ENCODE measurements at regions not wholly inside any gene's neighbourhood (a gene's known extent, or its start where the extent isn't known, plus 50 kb on each side); places are given as distances from the start of the nearest gene placed in this dataset.

DNA sequence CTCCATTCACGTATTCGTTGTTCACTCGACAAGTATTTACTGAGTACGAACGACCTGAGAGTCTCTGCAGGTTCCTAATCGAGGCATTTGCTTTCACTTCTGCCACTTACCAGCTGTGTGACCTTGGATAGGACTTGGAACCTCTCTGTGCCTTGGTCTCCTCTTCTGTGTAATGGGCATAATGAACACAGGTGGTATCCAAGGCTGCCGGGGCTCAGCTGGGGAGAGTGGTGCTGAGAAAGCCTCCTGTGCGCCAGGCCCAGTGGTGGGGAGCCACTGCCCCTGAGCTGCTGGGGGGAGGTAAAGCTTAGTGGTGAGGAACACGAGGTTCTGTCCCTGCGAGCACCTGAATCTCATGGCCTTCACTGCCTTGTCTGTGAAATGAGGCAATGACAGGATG is 150.7 kb downstream of the IRF8 start:
- in situ Hi-C loops (cut with MboI; ENCODE audit: low pct_unique_long_range_greater_than_20kb, low sequenced_read_pairs, unreplicated experiment): loop anchor here (25.0 kb wide), 1 partner anchor 463 kb away; the partner anchor contains the start of gene FOXF1
- DNase-seq (ENCODE audit: low spot score): no peak
- TF ChIP-seq, protein P1, sequence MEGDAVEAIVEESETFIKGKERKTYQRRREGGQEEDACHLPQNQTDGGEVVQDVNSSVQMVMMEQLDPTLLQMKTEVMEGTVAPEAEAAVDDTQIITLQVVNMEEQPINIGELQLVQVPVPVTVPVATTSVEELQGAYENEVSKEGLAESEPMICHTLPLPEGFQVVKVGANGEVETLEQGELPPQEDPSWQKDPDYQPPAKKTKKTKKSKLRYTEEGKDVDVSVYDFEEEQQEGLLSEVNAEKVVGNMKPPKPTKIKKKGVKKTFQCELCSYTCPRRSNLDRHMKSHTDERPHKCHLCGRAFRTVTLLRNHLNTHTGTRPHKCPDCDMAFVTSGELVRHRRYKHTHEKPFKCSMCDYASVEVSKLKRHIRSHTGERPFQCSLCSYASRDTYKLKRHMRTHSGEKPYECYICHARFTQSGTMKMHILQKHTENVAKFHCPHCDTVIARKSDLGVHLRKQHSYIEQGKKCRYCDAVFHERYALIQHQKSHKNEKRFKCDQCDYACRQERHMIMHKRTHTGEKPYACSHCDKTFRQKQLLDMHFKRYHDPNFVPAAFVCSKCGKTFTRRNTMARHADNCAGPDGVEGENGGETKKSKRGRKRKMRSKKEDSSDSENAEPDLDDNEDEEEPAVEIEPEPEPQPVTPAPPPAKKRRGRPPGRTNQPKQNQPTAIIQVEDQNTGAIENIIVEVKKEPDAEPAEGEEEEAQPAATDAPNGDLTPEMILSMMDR (IDR thresholded peaks at IDR 0.05; ENCODE audit: extremely low read depth, insufficient read depth, missing control alignments): no peak

DNA sequence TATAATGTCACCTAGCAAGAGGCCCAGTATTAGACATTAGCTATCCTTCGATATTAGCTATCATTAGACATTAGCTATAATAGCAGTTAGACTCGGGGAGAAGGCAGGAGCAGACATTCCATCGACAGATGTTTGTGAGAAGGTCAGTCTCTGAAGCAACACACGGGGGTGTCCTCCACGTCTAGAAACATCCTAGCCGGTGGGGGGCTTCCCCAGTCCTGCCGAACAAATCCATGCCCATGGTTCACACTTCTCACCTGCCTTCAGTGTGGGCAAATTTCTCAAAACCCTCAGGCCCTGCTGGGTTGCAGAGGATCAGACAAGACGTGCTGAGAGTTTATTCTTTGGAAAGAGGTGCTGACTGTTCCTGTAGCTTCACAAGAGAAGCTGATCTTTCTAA is 151.1 kb downstream of the IRF8 start:
- no peak for DNase-seq (ENCODE audit: low spot score)
- in situ Hi-C loops (cut with MboI; ENCODE audit: low pct_unique_long_range_greater_than_20kb, low sequenced_read_pairs, unreplicated experiment): loop anchor here (25.0 kb wide), 1 partner anchor 462 kb away; the partner anchor contains the start of gene FOXF1
- TF ChIP-seq, protein P1 (IDR thresholded peaks at IDR 0.05; ENCODE audit: extremely low read depth, insufficient read depth, missing control alignments): no peak

DNA sequence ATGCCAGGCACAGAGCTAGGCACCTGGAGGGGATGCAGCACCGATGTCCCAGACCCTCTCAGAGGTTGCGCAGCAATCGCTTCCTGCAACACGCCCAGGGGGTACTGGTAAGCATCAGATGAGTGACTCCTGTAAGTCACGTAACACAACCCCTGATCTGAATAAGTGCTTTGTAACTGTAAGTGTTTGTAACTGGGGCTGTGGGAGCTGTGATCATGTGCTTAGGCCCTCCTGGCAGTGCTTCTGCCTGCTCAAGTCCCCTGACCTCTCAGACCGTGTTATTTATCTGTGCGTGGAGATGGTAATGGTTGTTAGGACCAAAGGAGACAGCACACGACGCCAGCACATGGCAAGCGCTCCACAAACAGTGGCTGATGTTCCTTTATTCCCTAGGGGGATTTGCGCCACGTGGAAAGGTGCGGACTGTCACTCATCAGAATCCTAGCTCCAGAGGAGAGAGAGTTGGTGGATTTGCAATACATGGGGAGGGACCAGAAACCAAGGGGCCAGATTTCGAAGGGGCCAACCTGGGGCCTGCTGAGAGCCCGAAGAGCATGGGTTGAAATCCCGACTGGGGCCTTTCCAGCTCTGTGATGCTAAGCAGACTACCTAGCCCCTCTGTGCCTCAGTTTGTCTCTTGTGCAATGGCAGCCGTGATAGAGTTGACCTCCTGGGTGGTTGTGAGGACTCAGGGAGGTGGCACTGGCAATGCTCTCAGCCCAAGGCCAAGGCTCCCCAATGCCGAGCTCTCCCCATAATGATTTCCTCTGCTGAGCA is 151.8 kb downstream of the IRF8 start:
- no peak for DNase-seq (ENCODE audit: low spot score)
- TF ChIP-seq, protein P1 (IDR thresholded peaks at IDR 0.05; ENCODE audit: extremely low read depth, insufficient read depth, missing control alignments): no peak
- in situ Hi-C loops (cut with MboI; ENCODE audit: low pct_unique_long_range_greater_than_20kb, low sequenced_read_pairs, unreplicated experiment): loop anchor here (25.0 kb wide), 1 partner anchor 462 kb away; the partner anchor contains the start of gene FOXF1

DNA sequence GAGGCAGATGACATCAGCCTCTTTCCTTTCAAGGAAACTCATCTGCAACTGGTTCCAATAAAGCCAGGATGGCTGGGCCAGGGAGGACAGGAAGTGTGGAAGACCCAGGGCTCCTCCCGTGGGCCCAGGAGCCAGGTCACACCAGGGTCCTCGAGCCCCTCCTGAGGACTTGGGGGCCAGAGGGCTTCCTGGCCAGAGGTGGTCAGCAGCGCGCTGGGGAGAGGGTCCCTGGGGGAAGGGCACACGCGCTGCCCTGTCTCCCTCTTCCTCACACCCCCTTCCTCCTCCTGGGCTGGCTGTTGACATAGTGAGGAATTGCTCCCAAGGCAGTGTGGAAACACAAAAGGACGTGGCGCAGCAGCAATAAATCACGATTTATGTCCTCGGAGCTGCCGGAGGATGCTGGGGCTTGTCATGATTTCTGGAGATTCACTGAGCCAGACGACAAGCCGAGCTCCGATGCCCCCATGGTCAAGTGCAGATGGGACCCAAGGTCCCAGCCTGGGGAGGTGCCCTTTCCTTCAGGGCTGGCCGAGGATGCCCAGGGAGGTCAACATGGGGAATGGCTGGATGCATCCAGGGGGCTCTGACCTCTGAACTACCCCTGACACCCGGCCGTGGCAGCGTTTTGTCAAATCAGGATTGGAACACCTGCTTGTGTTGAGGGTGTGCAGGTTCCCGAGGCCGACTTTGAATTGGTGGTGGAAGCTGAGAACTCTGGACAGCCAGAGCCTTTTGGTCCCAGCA is 152.6 kb downstream of the IRF8 start:
- no peak for DNase-seq (ENCODE audit: low spot score)
- TF ChIP-seq, protein P1 (IDR thresholded peaks at IDR 0.05; ENCODE audit: extremely low read depth, insufficient read depth, missing control alignments): no peak
- in situ Hi-C loops (cut with MboI; ENCODE audit: low pct_unique_long_range_greater_than_20kb, low sequenced_read_pairs, unreplicated experiment): loop anchor here (25.0 kb wide), 1 partner anchor 461 kb away; the partner anchor contains the start of gene FOXF1

DNA sequence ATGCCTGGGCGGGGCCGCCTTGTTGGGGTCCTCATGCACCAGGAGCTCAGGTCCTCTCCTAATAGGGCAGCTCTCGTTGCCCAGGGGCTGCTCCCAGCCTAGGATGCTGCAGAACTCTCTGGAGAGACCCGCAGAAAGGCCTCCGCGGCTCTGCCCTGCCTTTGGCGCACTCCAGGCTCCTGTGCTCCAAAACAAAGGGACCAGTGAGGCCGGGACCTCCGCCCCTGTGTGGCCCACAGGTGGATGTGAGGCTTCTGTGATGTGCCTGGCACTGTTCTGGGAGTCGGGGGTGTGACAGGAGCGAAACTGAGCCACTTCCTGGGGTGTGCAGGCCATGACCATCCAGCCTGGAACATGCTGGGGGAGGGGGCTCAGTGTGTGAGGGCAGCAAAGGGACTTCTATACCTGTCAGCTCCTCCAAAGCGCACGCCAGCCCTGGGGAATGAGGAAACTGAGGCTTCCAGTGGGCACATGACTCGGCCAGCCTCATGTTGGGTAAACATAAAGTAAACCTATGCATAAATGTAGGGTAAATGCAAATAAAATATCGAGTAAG is 153.2 kb downstream of the IRF8 start:
- DNase-seq (ENCODE audit: low spot score): no peak
- TF ChIP-seq, protein P1 (IDR thresholded peaks at IDR 0.05; ENCODE audit: extremely low read depth, insufficient read depth, missing control alignments): no peak
- in situ Hi-C loops (cut with MboI; ENCODE audit: low pct_unique_long_range_greater_than_20kb, low sequenced_read_pairs, unreplicated experiment): loop anchor here (25.0 kb wide), 1 partner anchor 460 kb away; the partner anchor contains the start of gene FOXF1

DNA sequence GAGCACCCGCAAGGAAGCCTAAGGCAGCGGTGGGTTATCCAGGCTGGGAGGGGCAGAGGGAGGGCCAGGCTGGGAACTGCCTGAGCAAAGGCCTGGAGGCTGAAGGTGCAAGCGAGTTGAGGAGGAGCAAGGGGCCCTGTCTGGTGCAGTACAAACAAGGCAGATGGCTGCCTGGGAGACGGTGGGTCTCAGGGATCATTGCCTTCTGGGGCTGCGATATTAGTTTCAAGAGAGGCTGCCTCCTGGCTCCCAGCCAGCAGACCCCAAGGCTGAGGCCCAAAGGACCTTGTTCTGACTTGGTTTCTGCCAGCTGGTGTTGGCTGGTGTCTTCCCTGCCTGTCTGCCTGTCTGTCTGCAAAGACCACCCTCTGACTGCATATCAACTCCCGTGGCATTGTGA is 154.0 kb downstream of the IRF8 start:
- TF ChIP-seq, protein P1 (IDR thresholded peaks at IDR 0.05; ENCODE audit: extremely low read depth, insufficient read depth, missing control alignments): no peak
- DNase-seq (ENCODE audit: low spot score): no peak
- in situ Hi-C loops (cut with MboI; ENCODE audit: low pct_unique_long_range_greater_than_20kb, low sequenced_read_pairs, unreplicated experiment): loop anchor here (25.0 kb wide), 1 partner anchor 459 kb away; the partner anchor contains the start of gene FOXF1

All from GM13977 (cell line).